IMR-90 (cell line): ENCODE measurements at regions not wholly inside any gene's neighbourhood (a gene's known extent, or its start where the extent isn't known, plus 50 kb on each side); places are given as distances from the start of the nearest gene placed in this dataset.

Experiments
- ATAC-seq: fragments of 200-7000 bp; cut with Tn5 transposase; 2 replicates; pipeline ENCODE4 v1.9.1; 2020; ENCODE audit warnings: low read depth, mild to moderate bottlenecking, moderate library complexity
- BruUV-seq: library from RNA; stranded (reverse); fragments of 400-500 nt; replicated peaks from 2 replicates; lab custom pipeline; 2021; lab: Mats Ljungman, UMichigan
- CTCF ChIA-PET: fragments of 300-600 bp; formaldehyde crosslinking; extraction: SDS; loops from one replicate; lab custom pipeline; 2021; ENCODE audit warnings: antibody characterized with exemption; lab: Yijun Ruan, JAX
- POLR2A ChIA-PET: fragments of 300-600 bp; sonication (Branson Sonifier 250); formaldehyde crosslinking; loops from one replicate; lab custom pipeline; 2022; ENCODE audit warnings: antibody characterized with exemption; ENCODE audit not compliant: unreplicated experiment; lab: Charles Lee
- DNase-seq: peaks from one replicate; pipeline ENCODE4 v3.0.0; 2013
- H2AFZ ChIP-seq: replicated peaks from 2 replicates; pipeline ENCODE3; 2013; ENCODE audit warnings: low read length, mild to moderate bottlenecking; ENCODE audit not compliant: poor library complexity
- H2AK5ac ChIP-seq: 2 replicates; pipeline ENCODE4 v1.6.1; 2013; ENCODE audit warnings: low read depth, low read length, inconsistent platforms
- H2AK9ac ChIP-seq: replicated peaks from 2 replicates; pipeline ENCODE3; 2013; ENCODE audit warnings: mild to moderate bottlenecking, low read depth, low read length, moderate library complexity; ENCODE audit not compliant: poor library complexity
- H2BK120ac ChIP-seq: 2 replicates; pipeline ENCODE4 v1.6.1; 2013; ENCODE audit warnings: low read depth, low read length, inconsistent platforms
- H2BK15ac ChIP-seq: 3 replicates; pipeline ENCODE4 v1.6.1; 2013; ENCODE audit warnings: low read depth, low read length, inconsistent platforms
- H2BK20ac ChIP-seq: 2 replicates; pipeline ENCODE4 v1.6.1; 2013; ENCODE audit warnings: low read depth, mild to moderate bottlenecking, inconsistent platforms, low read length, moderate library complexity
- H2BK5ac ChIP-seq: 2 replicates; pipeline ENCODE4 v1.6.1; 2013; ENCODE audit warnings: mild to moderate bottlenecking, low read depth, low read length, inconsistent platforms; ENCODE audit not compliant: poor library complexity, severe bottlenecking
- H3K14ac ChIP-seq: replicated peaks from 2 replicates; pipeline ENCODE4 v1.6.1; 2013; ENCODE audit warnings: low read depth, low read length, inconsistent platforms
- H3K18ac ChIP-seq: 2 replicates; pipeline ENCODE4 v1.6.1; 2013; ENCODE audit warnings: low read depth, low read length, control low read depth
- H3K23ac ChIP-seq: 2 replicates; pipeline ENCODE4 v1.6.1; 2013; ENCODE audit warnings: low read depth, low read length, inconsistent platforms
- H3K27ac ChIP-seq: 2 replicates; pipeline ENCODE4 v1.5.1; 2013; ENCODE audit warnings: mild to moderate bottlenecking, control low read depth, low read length; ENCODE audit not compliant: insufficient read depth
- H3K27me3 ChIP-seq: 2 replicates; pipeline ENCODE4 v1.6.1; 2013; ENCODE audit warnings: low read length; ENCODE audit not compliant: control insufficient read depth, insufficient read depth
- H3K36me3 ChIP-seq: 2 replicates; pipeline ENCODE4 v1.6.1; 2013; ENCODE audit warnings: low read length, mixed read lengths; ENCODE audit not compliant: control insufficient read depth, insufficient read depth
- H3K4ac ChIP-seq: 2 replicates; pipeline ENCODE4 v1.6.1; 2013; ENCODE audit warnings: low read depth, low read length, inconsistent platforms
- H3K4me1 ChIP-seq: 2 replicates; pipeline ENCODE4 v1.6.1; 2013; ENCODE audit warnings: low read length, mixed read lengths; ENCODE audit not compliant: control insufficient read depth, insufficient read depth
- H3K4me2 ChIP-seq: 2 replicates; pipeline ENCODE4 v1.6.1; 2013; ENCODE audit warnings: low read depth, mild to moderate bottlenecking, control low read depth, low read length, moderate library complexity
- H3K4me3 ChIP-seq: 2 replicates; pipeline ENCODE4 v1.5.1; 2013; ENCODE audit warnings: low read depth, mild to moderate bottlenecking, control low read depth, low read length, moderate library complexity; ENCODE audit not compliant: insufficient read depth
- H3K56ac ChIP-seq: 2 replicates; pipeline ENCODE4 v1.6.1; 2013; ENCODE audit warnings: low read length, inconsistent platforms; ENCODE audit not compliant: insufficient read depth; ENCODE audit errors: extremely low read depth
- H3K79me1 ChIP-seq, 2 experiments: 2 replicates each; pipeline ENCODE4 v1.6.1; 2013; ENCODE audit warnings: low read length in 2 of 2, inconsistent platforms in 1 of 2, low read depth in 1 of 2
- H3K9ac ChIP-seq: 2 replicates; pipeline ENCODE4 v1.6.1; 2013; ENCODE audit warnings: low read depth, low read length, control low read depth
- H3K9me1 ChIP-seq: 2 replicates; pipeline ENCODE4 v1.6.1; 2013; ENCODE audit warnings: low read length, inconsistent platforms; ENCODE audit not compliant: insufficient read depth
- H3K9me3 ChIP-seq: 2 replicates; pipeline ENCODE4 v1.6.1; 2013; ENCODE audit warnings: low read length; ENCODE audit not compliant: control insufficient read depth, insufficient read depth
- H4K20me1 ChIP-seq: 2 replicates; pipeline ENCODE4 v1.6.1; 2013; ENCODE audit warnings: low read length, inconsistent platforms; ENCODE audit not compliant: insufficient read depth
- H4K5ac ChIP-seq: 2 replicates; pipeline ENCODE4 v1.6.1; 2013; ENCODE audit warnings: mild to moderate bottlenecking, low read depth, low read length, control low read depth
- H4K8ac ChIP-seq, 2 experiments: 2 replicates each; pipeline ENCODE4 v1.6.1; 2013; ENCODE audit warnings: low read depth in 2 of 2, low read length in 2 of 2, control low read depth in 1 of 2, inconsistent platforms in 1 of 2
- H4K91ac ChIP-seq: 2 replicates; pipeline ENCODE4 v1.6.1; 2013; ENCODE audit warnings: low read depth, low read length, inconsistent platforms; ENCODE audit not compliant: insufficient read depth
- CEBPB ChIP-seq: IDR thresholded peaks from 2 replicates; pipeline ENCODE4 v1.6.1; 2012; ENCODE audit warnings: low read depth, low read length, improper control_type of control experiment
- FOS ChIP-seq: fragments of 150-350 bp; IDR thresholded peaks from 2 replicates; pipeline ENCODE4 v1.6.1; 2016; ENCODE audit warnings: low read depth, low read length
- MXI1 ChIP-seq: IDR thresholded peaks from 2 replicates; pipeline ENCODE4 v1.6.1; 2012; ENCODE audit warnings: low read depth, mild to moderate bottlenecking, low read length, moderate library complexity, borderline replicate concordance
- POLR2A ChIP-seq: IDR thresholded peaks from 2 replicates; pipeline ENCODE4 v1.6.1; 2012; ENCODE audit warnings: mild to moderate bottlenecking, low read depth, low read length
- RAD21 ChIP-seq: IDR thresholded peaks from 2 replicates; pipeline ENCODE4 v1.6.1; 2012; ENCODE audit warnings: low read length, improper control_type of control experiment
- RFX5 ChIP-seq: IDR thresholded peaks from 2 replicates; pipeline ENCODE4 v1.8.0; 2012; ENCODE audit warnings: low read depth, mild to moderate bottlenecking, low read length, moderate library complexity
- SMC3 ChIP-seq: fragments of 150-350 bp; IDR thresholded peaks from 2 replicates; pipeline ENCODE4 v1.6.1; 2016; ENCODE audit warnings: low read depth, mild to moderate bottlenecking, antibody characterized with exemption, low read length, moderate library complexity
- USF2 ChIP-seq: fragments of 150-350 bp; IDR thresholded peaks from 2 replicates; pipeline ENCODE4 v1.6.1; 2017; ENCODE audit warnings: mild to moderate bottlenecking, antibody characterized with exemption, low read length, low read depth
- WGBS, 2 experiments: methylation state at CpG; one replicate each; pipeline versions ENCODE4 v1.1.5 to v1.1.7; 2013; ENCODE audit warnings: missing lambda C conversion rate in 2 of 2; ENCODE audit not compliant: insufficient read length in 1 of 2; ENCODE audit errors: extremely low coverage in 2 of 2; 5-methylcytosine and 5-hydroxymethylcytosine counted together
- dilution Hi-C: fragments of 300-500 bp; cut with HindIII; formaldehyde crosslinking; loops from one replicate; pipeline ENCODE4 v1.14.3; 2018; ENCODE audit warnings: low sequenced_read_pairs; ENCODE audit not compliant: unreplicated experiment
- in situ Hi-C: fragments of 300-500 bp; cut with MboI; formaldehyde crosslinking; loops from 3 replicates; pipeline ENCODE4 v1.14.3; 2019; ENCODE audit warnings: low sequenced_read_pairs, inconsistent platforms, mixed read lengths
- intact Hi-C: fragments of 100-400 bp; cut with micrococcal nuclease; formaldehyde crosslinking; loops from 2 replicates; pipeline ENCODE4 v1.10.0; 2022
- TF ChIP-seq, protein P1 (sequence below): fragments of 150-350 bp; IDR thresholded peaks from 2 replicates; pipeline ENCODE4 v1.6.1; 2016; ENCODE audit warnings: low read depth, mild to moderate bottlenecking, low read length, moderate library complexity, borderline replicate concordance

- Histone ChIP-seq H4K20me1 (no peaks in the 10 kb centered on the region), H3K18ac (no peak overlapping the region), H3K56ac (no peak overlapping the region), H3K36me3 (no peaks in the 10 kb centered on the region), H3K27ac (no peak overlapping the region), H3K27me3 (no peaks in the 10 kb centered on the region), H2BK120ac (no peak overlapping the region), H3K9me3 (no peaks in the 10 kb centered on the region; the same call in 1 of the 2 replicates), H3K4me1 (no peaks in the 10 kb centered on the region), H2BK5ac (no peak overlapping the region), H3K14ac (no peak overlapping the region), H3K9me1 (no peaks in the 10 kb centered on the region), H4K5ac (no peak overlapping the region), H4K8ac (no peak overlapping the region), H2BK20ac (no peak overlapping the region), H3K79me1 (no peaks in the 10 kb centered on the region), H3K4me3 (no peak overlapping the region), H3K23ac (no peak overlapping the region), H4K91ac (no peak overlapping the region), H2AK9ac (no peak overlapping the region), H2AK5ac (no peak overlapping the region), H2AFZ (no peak overlapping the region), H3K9ac (no peak overlapping the region), H3K4me2 (no peak overlapping the region), H2BK15ac (no peak overlapping the region), H3K4ac (no peak overlapping the region)
- ChIA-PET POLR2A (no interaction called here), CTCF (no interaction called here)
- dilution Hi-C loops: no loop called here
- no TSS peak for BruUV-seq
- intact Hi-C loops: no loop called here
- no peak for DNase-seq
- 50% methylated on average over 2 of the region's 7 CpGs; no CpG with 5 or more reads in 1 of the 2 experiments for WGBS, 2 experiments
- in situ Hi-C loops: no loop called here
- TF ChIP-seq, protein P1, sequence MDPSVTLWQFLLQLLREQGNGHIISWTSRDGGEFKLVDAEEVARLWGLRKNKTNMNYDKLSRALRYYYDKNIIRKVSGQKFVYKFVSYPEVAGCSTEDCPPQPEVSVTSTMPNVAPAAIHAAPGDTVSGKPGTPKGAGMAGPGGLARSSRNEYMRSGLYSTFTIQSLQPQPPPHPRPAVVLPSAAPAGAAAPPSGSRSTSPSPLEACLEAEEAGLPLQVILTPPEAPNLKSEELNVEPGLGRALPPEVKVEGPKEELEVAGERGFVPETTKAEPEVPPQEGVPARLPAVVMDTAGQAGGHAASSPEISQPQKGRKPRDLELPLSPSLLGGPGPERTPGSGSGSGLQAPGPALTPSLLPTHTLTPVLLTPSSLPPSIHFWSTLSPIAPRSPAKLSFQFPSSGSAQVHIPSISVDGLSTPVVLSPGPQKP: no peak
- TF ChIP-seq RAD21 (no peak), USF2 (no peak), POLR2A (no peak), SMC3 (no peak), CEBPB (no peak), MXI1 (no peak), FOS (no peak), RFX5 (no peak)
- no peak for ATAC-seq
Observed at GRCh38 chr3:5341610-5342009, 154.1 kb downstream of the EDEM1 start.
